T47D (cell line): ENCODE measurements at regions not wholly inside any gene's neighbourhood (a gene's known extent, or its start where the extent isn't known, plus 50 kb on each side); places are given as distances from the start of the nearest gene placed in this dataset.

Experiments
- DNase-seq, 2 experiments: peaks; one replicate each; pipeline versions ENCODE4 v3.0.0 to v3.0.0-alpha.2; 2011 to 2012; ENCODE audit warnings: low read depth in 1 of 2, low spot score in 1 of 2
- JUND ChIP-seq: IDR thresholded peaks from 2 replicates; pipeline ENCODE4 v1.6.1; 2012; ENCODE audit warnings: low read depth
- in situ Hi-C: cut with HindIII; loops from 2 replicates; pipeline ENCODE4 v1.10.0; 2016; ENCODE audit warnings: low sequenced_read_pairs, low pct_unique_long_range_greater_than_20kb

GRCh38 chr2:144695657-144696056, 175.7 kb upstream of the ZEB2 start:
- no peak for TF ChIP-seq JUND
- in situ Hi-C loops = no loop called here
- DNase-seq = no peak

- TF ChIP-seq JUND = no peak
- in situ Hi-C loops = no loop called here
- no peak for DNase-seq
These were observed 174.5 kb upstream of the ZEB2 start for GRCh38 chr2:144694456-144694855.

- in situ Hi-C loops = no loop called here
- DNase-seq = no peak
- TF ChIP-seq JUND = no peak
These were observed 173.3 kb upstream of the ZEB2 start for GRCh38 chr2:144693179-144693578.

GRCh38 chr2:144692661-144693060, 172.7 kb upstream of the ZEB2 start:
- no peak for DNase-seq
- TF ChIP-seq JUND = no peak
- in situ Hi-C loops = no loop called here

- TF ChIP-seq JUND = no peak
- DNase-seq = no peak
- in situ Hi-C loops = no loop called here
These were observed 170.9 kb upstream of the ZEB2 start for GRCh38 chr2:144690771-144691170.

GRCh38 chr2:144686518-144687215, 166.7 kb upstream of the ZEB2 start:
- DNase-seq = no peak
- in situ Hi-C loops = no loop called here
- no peak for TF ChIP-seq JUND

GRCh38 chr2:144683966-144684365, 164.0 kb upstream of the ZEB2 start:
- in situ Hi-C loops = no loop called here
- TF ChIP-seq JUND = no peak
- DNase-seq = no peak

- no peak for DNase-seq
- in situ Hi-C loops = no loop called here
- TF ChIP-seq JUND = no peak
These were observed 163.3 kb upstream of the ZEB2 start for GRCh38 chr2:144683107-144683753.

- TF ChIP-seq JUND = no peak
- in situ Hi-C loops = no loop called here
- no peak for DNase-seq
These were observed 162.3 kb upstream of the ZEB2 start for GRCh38 chr2:144682248-144682647.

GRCh38 chr2:144681389-144681788, 161.5 kb upstream of the ZEB2 start:
- TF ChIP-seq JUND = no peak
- in situ Hi-C loops = no loop called here
- DNase-seq = no peak

- no peak for DNase-seq
- no peak for TF ChIP-seq JUND
- in situ Hi-C loops = no loop called here
These were observed 160.0 kb upstream of the ZEB2 start for GRCh38 chr2:144679942-144680341.

GRCh38 chr2:144678736-144679135, 158.8 kb upstream of the ZEB2 start:
- no peak for TF ChIP-seq JUND
- in situ Hi-C loops = no loop called here
- no peak for DNase-seq

- DNase-seq = no peak
- TF ChIP-seq JUND = no peak
- in situ Hi-C loops = no loop called here
These were observed 155.8 kb upstream of the ZEB2 start for GRCh38 chr2:144675731-144676130.

- no peak for TF ChIP-seq JUND
- in situ Hi-C loops = no loop called here
- DNase-seq = no peak
These were observed 155.4 kb upstream of the ZEB2 start for GRCh38 chr2:144675331-144675730.
